NT2/D1 (cell line): ENCODE measurements at regions not wholly inside any gene's neighbourhood (a gene's known extent, or its start where the extent isn't known, plus 50 kb on each side); places are given as distances from the start of the nearest gene placed in this dataset.

ENCODE experiments used
- DNase-seq: peaks from one replicate; pipeline ENCODE4 v3.0.0-alpha.2; 2011; ENCODE audit warnings: low read depth, low spot score
- H3K27me3 ChIP-seq: 2 replicates; pipeline ENCODE4 v1.6.0; 2011; ENCODE audit warnings: mild to moderate bottlenecking; ENCODE audit not compliant: insufficient read length, insufficient read depth
- H3K36me3 ChIP-seq: 2 replicates; pipeline ENCODE4 v1.6.1; 2011; ENCODE audit warnings: mild to moderate bottlenecking, low read length, mixed read lengths; ENCODE audit not compliant: insufficient read depth, insufficient read length
- H3K4me1 ChIP-seq: 2 replicates; pipeline ENCODE4 v1.5.1; 2011; ENCODE audit not compliant: insufficient read depth, insufficient read length
- H3K4me3 ChIP-seq: 2 replicates; pipeline ENCODE4 v1.5.1; 2011; ENCODE audit warnings: low read depth; ENCODE audit not compliant: insufficient read length
- H3K9ac ChIP-seq: 2 replicates; pipeline ENCODE4 v1.6.0; 2011; ENCODE audit warnings: low read depth; ENCODE audit not compliant: insufficient read length
- H3K9me3 ChIP-seq: 2 replicates; pipeline ENCODE4 v1.5.1; 2011; ENCODE audit warnings: mild to moderate bottlenecking, low read length; ENCODE audit not compliant: insufficient read depth
- SUZ12 ChIP-seq: IDR thresholded peaks from 2 replicates; pipeline ENCODE4 v1.6.1; 2011; ENCODE audit not compliant: insufficient read length, insufficient read depth; ENCODE audit errors: extremely low read depth
- YY1 ChIP-seq: IDR thresholded peaks from 2 replicates; pipeline ENCODE4 v1.6.1; 2011; ENCODE audit not compliant: insufficient read length, insufficient read depth
- ZNF274 ChIP-seq: IDR thresholded peaks from 2 replicates; pipeline ENCODE4 v1.6.1; 2011; ENCODE audit warnings: mild to moderate bottlenecking, low read depth, low read length

DNA sequence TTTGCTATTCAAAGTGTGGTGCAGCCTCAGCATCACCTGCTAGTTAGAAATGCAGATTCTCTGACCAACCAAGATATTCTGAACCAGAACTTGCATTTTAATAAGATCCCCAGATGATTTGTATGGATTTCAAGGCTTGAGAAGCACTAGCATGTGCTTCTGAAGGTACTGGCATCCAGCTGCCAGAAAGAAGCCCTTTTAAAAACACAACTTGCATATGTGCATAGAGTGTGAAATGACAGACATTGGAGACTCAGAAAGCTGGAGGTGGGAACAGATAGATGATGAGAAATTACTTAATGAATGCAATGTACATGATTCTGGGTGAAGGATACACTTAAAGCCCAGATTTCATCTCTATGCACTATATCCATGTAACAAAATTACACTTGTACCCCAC, 409.3 kb upstream of the SPTLC3 start:
- Histone ChIP-seq H3K4me3 (no peak overlapping the region), H3K9ac (no peak overlapping the region), H3K4me1 (no peaks in the 10 kb centered on the region), H3K36me3 (no peaks in the 10 kb centered on the region), H3K9me3 (no peaks in the 10 kb centered on the region), H3K27me3 (no peaks in the 10 kb centered on the region)
- no peak for DNase-seq
- TF ChIP-seq YY1 (no peak), SUZ12 (no peak), ZNF274 (no peak)

DNA sequence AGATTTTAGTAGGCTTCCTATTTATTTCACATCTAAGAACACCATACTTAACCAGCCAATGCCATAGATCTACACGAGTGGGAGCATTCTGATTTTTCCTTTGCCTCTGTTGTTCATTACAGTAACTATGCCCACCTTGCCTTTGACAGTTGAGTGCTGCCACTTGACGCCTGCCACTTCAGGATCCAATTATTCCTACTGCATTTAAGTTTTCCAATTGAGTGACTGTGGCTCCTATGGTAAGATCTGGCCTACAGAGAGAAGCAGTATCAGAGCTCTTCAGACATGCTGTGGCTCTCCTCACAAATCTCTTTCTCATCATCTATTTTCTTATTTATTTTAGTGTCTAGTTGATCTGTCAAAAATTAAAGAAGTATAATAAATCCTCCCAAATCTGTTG, 403.0 kb upstream of the SPTLC3 start:
- no peak for TF ChIP-seq YY1
- TF ChIP-seq ZNF274 = no peak
- no peak for TF ChIP-seq SUZ12

DNA sequence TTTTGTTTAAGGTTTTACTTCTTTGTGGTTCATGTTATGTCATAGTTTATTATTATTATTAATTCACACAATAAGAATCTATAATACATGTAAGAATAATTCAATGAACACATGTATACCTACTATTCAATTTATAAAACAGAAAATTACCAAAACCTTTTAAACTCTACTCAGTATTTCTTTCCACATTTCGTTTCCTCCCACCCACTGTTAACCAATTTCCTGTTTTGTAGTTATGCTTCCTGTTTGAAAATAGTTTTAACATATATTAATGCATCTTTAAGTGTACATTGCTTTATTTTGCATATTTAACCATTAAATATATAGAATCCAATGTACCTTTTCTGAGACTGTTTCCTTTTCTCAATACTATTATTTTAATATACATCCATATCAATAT, 397.9 kb upstream of the SPTLC3 start:
- no peaks in the 10 kb centered on the region for H3K36me3 ChIP-seq
- TF ChIP-seq ZNF274 = no peak
- TF ChIP-seq YY1 = no peak
- TF ChIP-seq SUZ12 = no peak
- no peaks in the 10 kb centered on the region for H3K4me1 ChIP-seq
- no peaks in the 10 kb centered on the region for H3K9me3 ChIP-seq
- no peak for DNase-seq
- no peaks in the 10 kb centered on the region for H3K27me3 ChIP-seq
- H3K4me3 ChIP-seq = no peak overlapping the region
- no peak overlapping the region for H3K9ac ChIP-seq

More for the DNA sequence above, 403.0 kb upstream of the SPTLC3 start:
- H3K27me3 ChIP-seq = no peaks in the 10 kb centered on the region
- DNase-seq = no peak
- H3K9ac ChIP-seq = no peak overlapping the region
- no peak overlapping the region for H3K4me3 ChIP-seq
- H3K4me1 ChIP-seq = no peaks in the 10 kb centered on the region
- H3K36me3 ChIP-seq = no peaks in the 10 kb centered on the region
- H3K9me3 ChIP-seq = no peaks in the 10 kb centered on the region

DNA sequence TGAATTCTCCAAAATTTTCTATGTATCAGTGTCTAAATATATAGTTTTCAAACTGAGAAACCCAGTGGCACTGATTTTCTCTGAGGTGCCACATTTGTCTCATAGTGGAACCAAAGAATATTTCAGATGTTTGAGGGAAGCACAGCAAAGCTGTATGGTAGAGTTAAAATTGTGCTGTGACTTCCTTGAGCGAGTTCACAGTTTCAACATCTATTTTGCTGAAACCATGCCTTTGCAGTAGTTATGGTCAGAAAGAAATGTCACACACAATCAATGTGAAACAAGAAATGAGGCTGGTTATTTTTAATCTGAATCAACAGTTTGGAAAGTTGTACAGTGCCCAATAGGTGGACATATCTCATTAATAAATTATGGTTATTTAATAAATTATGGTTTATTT, 394.0 kb upstream of the SPTLC3 start:
- no peaks in the 10 kb centered on the region for H3K36me3 ChIP-seq
- H3K9ac ChIP-seq = no peak overlapping the region
- no peak overlapping the region for H3K4me3 ChIP-seq
- no peaks in the 10 kb centered on the region for H3K9me3 ChIP-seq
- TF ChIP-seq ZNF274 = no peak
- no peak for TF ChIP-seq SUZ12
- TF ChIP-seq YY1 = no peak
- H3K27me3 ChIP-seq = no peaks in the 10 kb centered on the region
- no peaks in the 10 kb centered on the region for H3K4me1 ChIP-seq
- DNase-seq = no peak

DNA sequence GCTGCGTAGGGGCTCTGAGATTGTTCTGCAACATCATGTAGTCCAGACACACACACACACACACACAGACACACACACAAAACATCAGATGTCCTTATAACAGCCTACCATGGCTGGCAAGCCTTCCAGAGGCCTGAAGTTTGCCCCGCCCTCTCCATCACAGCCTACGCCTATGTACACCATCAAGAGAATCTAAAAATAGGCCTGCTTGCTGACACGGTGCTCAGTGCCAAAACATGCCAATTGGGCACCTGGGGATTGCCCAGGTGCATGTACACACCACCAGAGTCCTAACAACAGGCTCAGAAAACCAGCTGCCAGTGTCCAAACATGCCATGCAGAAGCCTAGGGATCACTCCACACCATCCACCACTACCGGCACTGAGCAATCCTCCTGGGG, 391.7 kb upstream of the SPTLC3 start:
- Histone ChIP-seq H3K9me3 (no peaks in the 10 kb centered on the region), H3K36me3 (no peaks in the 10 kb centered on the region), H3K27me3 (no peaks in the 10 kb centered on the region), H3K4me3 (no peak overlapping the region), H3K4me1 (no peaks in the 10 kb centered on the region), H3K9ac (no peak overlapping the region)
- TF ChIP-seq SUZ12 (no peak), YY1 (no peak), ZNF274 (no peak)
- no peak for DNase-seq

DNA sequence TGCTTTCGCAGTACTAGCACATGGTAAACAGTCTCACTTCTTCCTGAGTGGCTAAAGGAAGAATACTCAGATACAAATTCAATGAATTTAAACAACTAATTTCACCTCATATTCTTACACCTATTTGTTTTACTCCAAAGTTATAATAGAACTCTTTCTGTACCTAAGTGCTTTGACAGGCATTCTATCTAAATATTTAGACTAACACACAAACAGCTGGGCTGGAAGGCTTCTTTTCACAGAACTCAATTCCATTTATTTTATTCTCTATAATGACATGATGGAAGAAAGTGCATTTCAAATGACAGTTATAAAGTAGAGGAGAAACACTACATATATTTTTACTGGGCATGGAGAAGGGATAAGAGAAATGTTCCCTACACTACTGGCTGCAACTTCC, 384.9 kb upstream of the SPTLC3 start:
- H3K9me3 ChIP-seq = no peaks in the 10 kb centered on the region
- no peak for TF ChIP-seq YY1
- no peak for TF ChIP-seq SUZ12
- TF ChIP-seq ZNF274 = no peak
- no peak for DNase-seq
- H3K27me3 ChIP-seq = no peaks in the 10 kb centered on the region
- H3K36me3 ChIP-seq = no peaks in the 10 kb centered on the region
- no peaks in the 10 kb centered on the region for H3K4me1 ChIP-seq
- no peak overlapping the region for H3K9ac ChIP-seq
- no peak overlapping the region for H3K4me3 ChIP-seq

DNA sequence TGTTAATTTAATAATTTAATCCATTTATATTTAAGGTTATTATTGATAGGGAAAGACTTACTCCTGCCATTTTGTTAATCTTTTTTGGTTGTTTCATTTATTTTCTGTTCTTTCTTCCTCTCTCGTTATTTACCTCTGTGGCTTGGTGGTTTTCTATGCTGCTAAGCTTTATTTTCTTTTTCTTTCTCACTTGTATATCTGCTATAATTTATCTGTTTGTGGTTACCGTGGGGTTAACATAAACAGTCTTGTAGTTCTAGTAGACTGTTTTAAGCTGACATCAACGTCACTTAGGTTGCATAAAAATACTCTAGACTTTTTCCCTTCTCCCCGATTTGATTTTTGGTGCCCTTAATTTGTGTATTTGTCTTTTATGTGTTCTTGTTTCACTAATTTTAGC, 381.3 kb upstream of the SPTLC3 start:
- no peak for DNase-seq
- Histone ChIP-seq H3K9me3 (no peaks in the 10 kb centered on the region), H3K27me3 (no peaks in the 10 kb centered on the region), H3K9ac (no peak overlapping the region), H3K4me3 (no peak overlapping the region), H3K4me1 (no peaks in the 10 kb centered on the region), H3K36me3 (no peaks in the 10 kb centered on the region)
- TF ChIP-seq ZNF274 = no peak
- no peak for TF ChIP-seq YY1
- no peak for TF ChIP-seq SUZ12
